DOHH2 (cell line): ENCODE measurements at regions not wholly inside any gene's neighbourhood (a gene's known extent, or its start where the extent isn't known, plus 50 kb on each side); places are given as distances from the start of the nearest gene placed in this dataset.

ENCODE experiments used
- H3F3A ChIP-seq: fragments of 200-600 bp; sonication (generic), shearing (Covaris generic); 2 replicates; pipeline ENCODE4 v1.6.0; 2016; ENCODE audit warnings: antibody characterized with exemption, mild to moderate bottlenecking; ENCODE audit not compliant: control insufficient read depth, insufficient read depth
- H3K27ac ChIP-seq: fragments of 200-600 bp; sonication (generic); 2 replicates; pipeline ENCODE4 v1.5.1; 2014; ENCODE audit warnings: low read depth, mild to moderate bottlenecking, low read length, moderate library complexity
- H3K27me3 ChIP-seq: fragments of 200-600 bp; sonication (generic); 2 replicates; pipeline ENCODE4 v1.6.1; 2014; ENCODE audit warnings: mild to moderate bottlenecking, low read length, mixed read lengths; ENCODE audit not compliant: control insufficient read depth
- H3K36me3 ChIP-seq: fragments of 200-600 bp; sonication (generic); 2 replicates; pipeline ENCODE4 v1.6.1; 2014; ENCODE audit warnings: mild to moderate bottlenecking, low read length, moderate library complexity, mixed read lengths; ENCODE audit not compliant: control insufficient read depth
- H3K4me1 ChIP-seq: fragments of 200-600 bp; sonication (generic); 2 replicates; pipeline ENCODE4 v1.6.1; 2014; ENCODE audit warnings: mild to moderate bottlenecking, low read length, mixed read lengths; ENCODE audit not compliant: control insufficient read depth
- H3K4me2 ChIP-seq: fragments of 200-600 bp; sonication (generic); 2 replicates; pipeline ENCODE4 v1.6.0; 2014; ENCODE audit warnings: mild to moderate bottlenecking, low read length, moderate library complexity
- H3K4me3 ChIP-seq: fragments of 200-600 bp; sonication (generic); 2 replicates; pipeline ENCODE4 v1.5.1; 2014; ENCODE audit warnings: mild to moderate bottlenecking, low read length, mixed read lengths
- H3K79me2 ChIP-seq: fragments of 200-600 bp; sonication (generic); 2 replicates; pipeline ENCODE4 v1.6.1; 2014; ENCODE audit warnings: mild to moderate bottlenecking, low read length, mixed read lengths; ENCODE audit not compliant: control insufficient read depth
- H3K9me2 ChIP-seq: fragments of 200-600 bp; sonication (generic); replicated peaks from 2 replicates; pipeline ENCODE4 v1.6.1; 2014; ENCODE audit warnings: mild to moderate bottlenecking, low read length, mixed read lengths; ENCODE audit not compliant: control insufficient read depth
- H3K9me3 ChIP-seq: fragments of 200-600 bp; sonication (generic); 2 replicates; pipeline ENCODE4 v1.6.1; 2014; ENCODE audit warnings: antibody characterized with exemption, low read length, mixed read lengths; ENCODE audit not compliant: control insufficient read depth, insufficient read depth
- H4K20me1 ChIP-seq: fragments of 200-600 bp; sonication (generic); 2 replicates; pipeline ENCODE4 v1.6.0; 2014; ENCODE audit warnings: low read depth, mild to moderate bottlenecking, antibody characterized with exemption, low read length, moderate library complexity; ENCODE audit not compliant: control insufficient read depth, insufficient read depth
- CTCF ChIP-seq: fragments of 200-600 bp; sonication (generic); IDR thresholded peaks from one replicate; pipeline ENCODE4 v1.5.1; 2014; ENCODE audit warnings: antibody characterized with exemption, mild to moderate bottlenecking, low read depth, low read length; ENCODE audit not compliant: poor library complexity, severe bottlenecking
- EZH2phosphoT487 ChIP-seq: fragments of 200-600 bp; sonication (generic); IDR thresholded peaks from 2 replicates; pipeline ENCODE4 v1.6.1; 2017; ENCODE audit warnings: borderline replicate concordance, mild to moderate bottlenecking, antibody characterized with exemption, low read length, moderate library complexity, mixed read lengths

GRCh38 chr1:208921259-208921658, 662.3 kb upstream of the CAMK1G start:
- Histone ChIP-seq H3K36me3 (no peaks in the 10 kb centered on the region), H3K27me3 (no peaks in the 10 kb centered on the region), H3K4me3 (no peak overlapping the region), H3K4me1 (no peaks in the 10 kb centered on the region), H3F3A (no peaks in the 10 kb centered on the region), H3K79me2 (no peaks in the 10 kb centered on the region), H3K9me3 (no peaks in the 10 kb centered on the region), H3K4me2 (no peak overlapping the region), H3K9me2 (no peaks in the 10 kb centered on the region), H3K27ac (no peak overlapping the region), H4K20me1 (no peaks in the 10 kb centered on the region)
- TF ChIP-seq EZH2phosphoT487 (no peak), CTCF (no peak)

DNA sequence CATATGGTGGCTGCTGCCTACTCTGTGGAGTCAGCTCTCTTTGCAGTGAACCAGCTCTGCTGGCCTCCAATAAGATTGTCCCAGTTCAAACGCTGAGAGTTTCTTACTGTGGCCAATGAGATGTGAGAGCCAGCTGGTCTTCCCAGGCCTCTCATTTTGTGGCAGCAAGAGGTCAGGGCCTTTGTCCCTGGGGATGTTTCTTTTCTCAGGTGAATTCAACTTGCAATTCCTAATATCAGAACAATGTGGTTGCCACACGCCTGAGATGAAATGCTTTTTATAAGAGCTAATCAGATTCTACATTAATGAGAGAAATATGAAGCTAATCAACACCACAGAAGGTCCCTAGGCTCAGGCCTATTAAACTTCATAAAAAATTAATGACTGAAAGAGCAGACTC, 660.1 kb upstream of the CAMK1G start:
- Histone ChIP-seq H3K9me3 (no peaks in the 10 kb centered on the region), H3K36me3 (no peaks in the 10 kb centered on the region), H3K27ac (no peak overlapping the region), H3F3A (no peaks in the 10 kb centered on the region), H3K4me1 (no peaks in the 10 kb centered on the region), H3K4me3 (no peak overlapping the region), H3K79me2 (no peaks in the 10 kb centered on the region), H3K4me2 (no peak overlapping the region), H4K20me1 (no peaks in the 10 kb centered on the region), H3K9me2 (no peaks in the 10 kb centered on the region), H3K27me3 (no peaks in the 10 kb centered on the region)
- TF ChIP-seq CTCF: no peak
- no peak for TF ChIP-seq EZH2phosphoT487

DNA sequence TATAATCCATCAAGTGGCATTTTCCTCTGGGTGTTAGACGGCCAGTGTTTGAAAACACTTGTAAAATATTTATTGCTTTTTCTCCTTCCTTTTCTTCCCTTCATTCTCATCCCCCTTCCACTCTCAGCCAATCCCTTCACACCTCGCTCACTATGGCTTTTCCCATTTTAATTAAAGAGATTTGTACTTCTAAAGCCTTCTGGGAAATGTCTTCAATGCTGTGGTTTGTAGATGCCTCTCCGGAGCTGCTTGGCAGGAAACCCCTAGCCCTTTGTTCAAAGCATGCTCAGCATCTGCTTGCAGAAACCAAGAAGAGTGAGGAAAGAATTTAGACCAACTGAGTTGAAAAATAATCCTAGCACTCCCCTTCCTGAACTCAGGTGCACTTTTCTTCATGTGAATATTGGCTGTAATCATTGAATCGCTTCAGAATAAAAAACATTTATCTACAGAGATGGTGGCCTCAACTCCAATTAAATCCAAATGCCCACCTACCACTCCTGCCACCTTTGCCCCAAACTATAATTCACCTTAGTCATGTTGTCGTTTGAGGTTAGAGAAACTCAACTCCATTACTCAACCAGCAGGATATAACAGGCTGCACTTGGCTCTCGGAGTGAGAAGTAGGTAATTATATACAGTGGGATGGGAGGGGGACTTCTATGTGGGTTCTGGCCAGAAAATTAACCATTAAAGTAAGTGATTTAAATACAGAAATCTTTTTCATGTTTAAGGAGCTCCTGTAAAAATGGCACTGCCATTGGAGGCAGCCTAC, 659.4 kb upstream of the CAMK1G start:
- H3K4me1 ChIP-seq: no peaks in the 10 kb centered on the region
- no peak overlapping the region for H3K4me3 ChIP-seq
- H3K27ac ChIP-seq: no peak overlapping the region
- no peaks in the 10 kb centered on the region for H3K79me2 ChIP-seq
- no peaks in the 10 kb centered on the region for H3K27me3 ChIP-seq
- H3K9me3 ChIP-seq: no peaks in the 10 kb centered on the region
- H3K9me2 ChIP-seq: no peaks in the 10 kb centered on the region
- no peaks in the 10 kb centered on the region for H4K20me1 ChIP-seq
- TF ChIP-seq CTCF (no peak), EZH2phosphoT487 (no peak)
- no peaks in the 10 kb centered on the region for H3K36me3 ChIP-seq
- H3F3A ChIP-seq: no peaks in the 10 kb centered on the region
- H3K4me2 ChIP-seq: no peak overlapping the region
